ENCODE measurements at regions not wholly inside any gene's neighbourhood (a gene's known extent, or its start where the extent isn't known, plus 50 kb on each side); places are given as distances from the start of the nearest gene placed in this dataset.
"Not testable (repeated sequence)": the region's sequence is repeated elsewhere in the genome, so short reads cannot be mapped to it uniquely, and the experiment has no call there.

DNA sequence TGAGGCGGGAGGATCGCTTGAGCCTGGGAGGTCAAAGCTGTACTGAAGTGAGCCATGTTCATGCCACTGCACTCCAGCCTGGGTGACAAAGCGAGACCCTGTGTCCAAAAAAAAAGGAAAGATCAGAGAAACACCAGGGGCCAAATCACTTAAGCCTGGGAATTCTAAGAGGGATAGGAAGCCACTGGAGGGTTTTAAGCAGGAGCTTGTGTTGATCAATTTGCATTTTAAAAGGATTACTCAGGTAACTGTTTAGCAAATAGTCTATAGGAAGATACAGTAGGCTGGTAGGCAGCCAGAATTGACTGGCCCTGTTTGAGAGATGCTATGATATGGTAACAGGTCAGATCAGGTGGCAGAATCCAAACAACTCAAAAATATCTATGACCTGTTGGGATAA, 162.7 kb downstream of the SPTSSA start:
- DNase-seq = no peak

GRCh38 chr14:34297786-34298520, 164.1 kb downstream of the SPTSSA start:
- DNase-seq = no peak

DNA sequence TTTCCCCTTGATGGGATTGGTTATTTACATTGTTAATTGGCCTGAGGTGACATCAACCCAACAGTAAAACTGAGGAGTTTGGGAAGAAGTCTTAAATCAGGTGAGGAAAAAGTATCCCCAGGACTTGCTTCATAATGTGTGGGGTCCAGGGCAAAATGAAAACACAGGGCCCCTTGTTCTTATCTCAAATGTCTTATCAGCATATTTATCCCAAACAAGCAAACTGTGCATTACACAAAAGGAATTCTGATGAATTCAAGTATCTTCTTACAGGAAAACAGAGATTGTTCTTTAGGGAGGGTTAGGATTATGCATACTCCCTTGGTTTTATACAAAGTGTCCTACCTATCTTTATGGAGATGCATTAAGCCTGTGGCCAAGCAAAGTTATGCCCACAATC, 178.4 kb downstream of the SPTSSA start:
- no peak for DNase-seq

GRCh38 chr14:34277191-34277590, 184.8 kb downstream of the SPTSSA start:
- no peak for DNase-seq

DNA sequence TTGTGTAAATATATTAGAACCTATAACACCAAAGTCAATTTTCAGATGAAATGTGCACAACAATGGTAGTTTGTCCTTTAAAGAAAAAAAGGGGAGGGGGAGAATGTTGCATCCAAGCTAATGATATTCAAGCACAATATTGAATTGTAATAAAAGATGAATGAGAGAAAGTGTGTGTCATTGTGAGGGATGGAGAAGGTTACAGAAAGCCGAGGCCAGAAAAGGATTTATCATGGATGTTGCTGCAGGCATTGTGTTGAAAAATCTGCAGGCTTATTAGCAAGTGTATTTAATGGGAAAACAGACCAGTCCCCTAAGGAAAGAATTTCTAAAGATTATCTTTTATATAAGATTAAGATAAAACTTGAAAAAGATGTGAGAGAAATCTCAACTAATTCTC, 186.5 kb downstream of the SPTSSA start:
- no peak for DNase-seq

- DNase-seq = no peak
Observed at GRCh38 chr14:34275078-34275477, 187.0 kb downstream of the SPTSSA start.

- not testable (repeated sequence) for DNase-seq
Observed at GRCh38 chr14:34273716-34274115, 188.3 kb downstream of the SPTSSA start.

DNA sequence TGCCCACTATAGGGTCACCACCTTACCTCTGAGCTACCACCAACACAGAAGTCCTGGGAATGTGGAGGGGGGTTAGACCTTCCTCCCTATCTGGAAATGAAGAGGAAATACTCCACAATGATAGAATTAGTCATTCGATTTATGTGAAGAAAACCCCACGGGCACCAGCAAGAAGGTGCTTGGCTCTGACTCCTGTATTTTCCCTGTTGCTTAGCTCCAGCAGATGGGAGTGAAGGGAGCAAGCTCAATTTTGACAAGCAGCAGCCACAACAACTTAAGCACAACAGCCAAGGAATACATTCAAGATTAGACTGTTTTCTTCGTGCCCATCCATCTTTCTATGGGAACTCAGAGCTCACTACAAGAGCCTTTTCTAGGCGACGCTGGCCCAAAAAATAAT, 191.7 kb downstream of the SPTSSA start:
- no peak for DNase-seq

- DNase-seq = no peak
Observed at GRCh38 chr14:34266344-34266743, 195.7 kb downstream of the SPTSSA start.

DNA sequence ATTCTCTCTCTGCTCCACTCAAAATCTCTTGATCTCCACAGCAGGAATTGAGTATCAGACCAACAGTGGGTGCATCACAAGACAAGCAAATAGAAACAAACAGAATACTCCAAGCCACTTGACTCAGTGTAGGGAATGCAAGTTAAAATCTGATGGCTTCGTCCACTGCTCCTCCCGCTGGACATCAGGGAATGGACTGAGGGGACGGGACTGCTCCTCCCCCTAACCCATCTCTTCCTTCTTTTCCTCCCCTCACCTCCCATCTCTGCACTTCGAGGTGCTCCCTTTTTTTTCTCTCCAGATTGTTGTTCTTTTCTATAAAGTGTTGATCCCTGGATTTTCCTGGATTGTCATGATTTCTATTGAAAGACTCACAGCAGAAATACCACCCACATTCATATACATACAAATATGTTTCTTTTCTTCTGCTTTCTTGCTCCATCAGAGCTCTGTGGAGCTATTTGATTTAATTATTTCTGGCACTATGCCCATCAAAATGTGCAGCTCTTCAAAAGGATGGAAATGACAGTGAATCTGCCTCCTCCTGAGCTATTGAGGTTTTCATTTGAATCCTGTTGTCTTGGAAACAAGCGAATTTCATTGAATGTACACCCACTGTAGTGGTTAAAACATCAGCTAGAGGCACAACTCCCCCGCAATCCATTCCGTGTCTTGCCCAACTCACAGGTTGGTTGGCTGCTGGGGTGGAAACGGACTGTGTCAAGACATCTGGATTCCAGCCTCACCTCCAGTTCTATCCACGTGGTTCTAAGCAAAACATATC, 199.7 kb downstream of the SPTSSA start:
- no peak for DNase-seq

DNA sequence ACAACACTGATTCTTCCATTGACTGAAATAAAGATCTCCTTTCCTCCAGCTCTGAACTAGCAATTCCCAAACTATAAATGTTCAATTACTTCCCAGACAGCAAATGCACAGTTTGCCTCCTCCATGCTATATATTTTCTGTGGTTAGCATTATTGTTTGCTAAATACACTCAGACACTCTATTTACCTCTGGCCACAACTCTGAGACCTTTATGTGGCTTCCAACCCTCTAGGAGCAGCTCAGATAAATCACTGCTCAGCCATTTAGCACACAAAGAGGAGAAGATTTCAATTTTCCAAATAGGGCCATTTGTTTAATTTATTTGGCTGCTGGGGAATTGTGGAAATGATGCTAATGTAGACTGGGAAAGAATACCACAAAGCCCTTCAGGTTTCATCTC, 202.0 kb downstream of the SPTSSA start:
- no peak for DNase-seq

DNA sequence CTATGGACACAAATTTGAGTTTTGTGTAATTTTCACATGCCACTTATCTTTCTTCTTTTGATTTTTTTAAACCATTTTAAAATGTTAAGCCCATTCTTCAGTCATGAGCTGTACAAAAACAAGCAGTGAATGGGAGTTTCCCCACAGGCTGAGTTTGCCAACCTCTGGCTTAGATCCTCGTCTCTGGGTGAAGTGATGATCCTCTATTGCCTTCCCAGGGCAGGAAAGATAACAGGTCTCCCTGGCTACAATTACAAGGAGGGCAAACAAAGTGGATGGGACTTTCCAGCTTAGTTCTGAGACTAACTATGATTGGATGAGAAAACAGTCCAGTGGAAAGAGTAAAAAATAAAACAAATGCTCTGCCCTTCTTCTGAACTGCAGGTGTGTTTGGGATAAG, 203.7 kb downstream of the SPTSSA start:
- no peak for DNase-seq

DNA sequence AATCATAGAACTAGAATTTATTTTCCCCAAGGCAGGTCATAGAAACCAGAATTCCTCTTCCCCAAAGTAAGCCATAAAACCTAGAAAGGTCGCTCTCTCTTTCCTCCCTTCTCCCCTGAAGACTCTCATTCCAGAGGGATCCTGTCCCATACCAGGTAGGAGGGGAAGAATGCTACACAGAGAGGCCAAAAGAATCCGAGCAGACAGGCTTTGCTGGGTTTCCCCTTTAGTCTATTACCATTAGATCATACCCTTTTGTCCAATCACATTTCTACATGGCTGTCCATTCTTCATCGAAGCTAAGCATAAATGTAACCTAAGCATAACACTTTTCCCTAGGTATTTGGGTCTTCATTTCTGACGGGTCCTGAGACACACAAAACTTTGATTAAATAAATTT, 204.5 kb downstream of the SPTSSA start:
- DNase-seq = no peak

GRCh38 chr14:34256223-34256622, 205.8 kb downstream of the SPTSSA start:
- DNase-seq = no peak

- DNase-seq = no peak
Observed at GRCh38 chr14:34254571-34254970, 207.5 kb downstream of the SPTSSA start.

GRCh38 chr14:34254031-34254430, 208.0 kb downstream of the SPTSSA start:
- DNase-seq = no peak

DNA sequence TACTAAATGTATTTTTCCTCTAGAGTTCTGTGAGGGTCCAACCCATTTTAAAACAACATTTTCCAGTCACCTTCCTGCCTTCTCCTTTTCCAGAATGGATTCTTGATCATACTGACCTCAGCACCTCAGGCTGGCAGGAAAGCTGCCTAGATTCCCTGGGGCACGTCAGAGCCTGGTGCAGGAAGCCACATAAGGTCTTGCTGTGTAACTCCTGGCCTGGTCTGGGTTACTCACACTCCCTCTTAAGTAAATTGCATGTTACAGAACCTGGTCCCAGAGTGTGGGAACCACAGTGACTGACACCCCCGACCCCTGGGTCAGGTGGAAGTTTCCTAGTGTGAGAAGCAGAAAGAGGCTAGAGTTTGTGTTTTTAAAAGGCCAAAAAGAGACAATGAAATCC, 209.8 kb downstream of the SPTSSA start:
- DNase-seq = no peak

DNA sequence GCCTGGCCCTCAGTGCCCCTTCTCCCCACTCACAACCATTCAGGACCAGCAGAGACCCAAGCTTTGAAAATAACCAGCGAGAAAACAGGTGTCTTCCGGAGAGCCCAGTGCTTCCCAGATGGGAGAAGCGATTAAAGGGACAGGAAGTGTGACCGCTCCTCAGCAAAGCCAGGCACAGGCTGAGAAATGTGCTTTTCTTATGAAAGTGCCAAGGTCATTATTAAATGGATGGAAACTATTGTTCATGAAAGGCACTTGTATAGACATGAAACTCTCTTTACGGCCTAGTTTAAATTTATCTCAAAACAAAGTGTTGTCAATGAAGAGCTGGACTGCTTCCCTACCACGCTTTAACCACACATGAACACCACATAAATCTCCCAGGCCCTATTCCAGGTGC, 210.4 kb downstream of the SPTSSA start:
- no peak for DNase-seq

GRCh38 chr14:34250959-34251358, 211.1 kb downstream of the SPTSSA start:
- no peak for DNase-seq

GRCh38 chr14:34247605-34248004, 214.4 kb downstream of the SPTSSA start:
- DNase-seq = no peak

GRCh38 chr14:34246206-34246605, 215.8 kb downstream of the SPTSSA start:
- DNase-seq = no peak

DNA sequence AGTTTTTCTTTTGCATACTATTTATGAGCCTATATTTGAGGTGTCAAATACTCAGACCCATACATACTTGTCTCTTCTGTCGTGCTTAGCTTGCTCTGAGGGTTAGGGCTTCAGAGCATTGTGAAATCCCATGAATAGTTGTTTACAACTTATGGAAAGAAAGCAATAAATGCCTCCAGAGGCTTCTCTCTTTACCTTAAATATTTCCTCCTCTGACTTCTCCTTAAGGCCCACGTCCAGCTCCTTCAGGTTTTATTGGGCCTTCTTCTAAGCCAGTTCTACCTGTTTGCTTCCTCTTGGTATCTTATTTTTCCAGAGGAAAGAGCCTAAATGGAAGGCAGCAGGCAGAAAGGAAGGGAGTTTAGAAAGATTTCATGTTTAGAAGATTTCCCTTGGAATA, 218.6 kb downstream of the SPTSSA start:
- DNase-seq = no peak

GRCh38 chr14:34243001-34243400, 219.0 kb downstream of the SPTSSA start:
- no peak for DNase-seq

DNA sequence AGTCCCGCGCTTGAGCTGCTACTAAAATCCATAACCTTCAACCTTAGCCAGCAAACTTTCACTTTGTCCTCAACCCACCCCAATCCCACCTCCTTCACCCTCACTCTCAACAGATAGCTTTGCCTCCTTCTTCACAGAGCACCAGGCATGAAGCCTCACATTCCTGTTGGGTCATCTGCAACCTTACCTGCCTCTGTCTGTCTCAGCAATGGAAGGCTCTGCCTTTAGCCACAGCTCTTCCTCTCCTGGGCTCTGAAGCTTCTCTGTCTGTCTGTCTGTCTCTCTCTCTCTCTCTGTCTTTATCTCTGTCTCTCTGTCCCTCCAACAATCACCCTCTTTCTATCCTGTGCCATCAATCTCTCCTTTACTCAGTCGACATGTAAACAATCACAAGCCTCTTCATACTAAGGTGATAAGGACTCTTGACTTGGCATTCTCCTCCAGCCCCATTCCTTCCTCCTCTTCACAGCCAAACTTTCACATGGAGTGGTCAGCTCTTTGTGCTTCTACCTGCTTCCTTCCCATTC, 220.8 kb downstream of the SPTSSA start:
- no peak for DNase-seq
